CD14-positive monocyte (primary cell): ENCODE measurements at regions not wholly inside any gene's neighbourhood (a gene's known extent, or its start where the extent isn't known, plus 50 kb on each side); places are given as distances from the start of the nearest gene placed in this dataset.

Experiments
- DNase-seq, 3 donors: peaks; one replicate each; pipeline ENCODE4 v3.0.0-alpha.2; 2011 to 2022
- H2AFZ ChIP-seq: 2 replicates; pipeline ENCODE4 v1.6.0; 2012; ENCODE audit warnings: mild to moderate bottlenecking, low read depth, low read length, inconsistent platforms; ENCODE audit not compliant: insufficient read depth, poor library complexity, severe bottlenecking
- H3K27ac ChIP-seq, 2 donors: 1 replicate in 1 of 2; 2 replicates in 1 of 2; pipeline ENCODE4 v1.5.1; 2012 to 2013; ENCODE audit warnings: low read length in 2 of 2, control low read depth in 1 of 2, inconsistent platforms in 1 of 2, low read depth in 1 of 2, mild to moderate bottlenecking in 1 of 2
- H3K27me3 ChIP-seq, 2 donors: one replicate each; pipeline versions ENCODE4 v1.6.0 to v1.6.1; 2011 to 2013; ENCODE audit warnings: low read length in 2 of 2; ENCODE audit not compliant: control insufficient read depth in 2 of 2, insufficient read depth in 2 of 2
- H3K36me3 ChIP-seq, 2 donors: replicated peaks in 1 of 2; 1 replicate in 1 of 2; 2 replicates in 1 of 2; pipeline versions ENCODE4 v1.5.1 to v1.6.1; 2012 to 2013; ENCODE audit warnings: low read length in 2 of 2, control low read depth in 1 of 2, inconsistent platforms in 1 of 2, mild to moderate bottlenecking in 1 of 2; ENCODE audit not compliant: insufficient read depth in 2 of 2, control insufficient read depth in 1 of 2
- H3K4me1 ChIP-seq, 2 donors: 1 replicate in 1 of 2; 2 replicates in 1 of 2; pipeline versions ENCODE4 v1.5.1 to v1.6.1; 2012 to 2013; ENCODE audit warnings: low read length in 2 of 2, control low read depth in 1 of 2, inconsistent platforms in 1 of 2, mild to moderate bottlenecking in 1 of 2, moderate library complexity in 1 of 2; ENCODE audit not compliant: insufficient read depth in 2 of 2, control insufficient read depth in 1 of 2
- H3K4me2 ChIP-seq: replicated peaks from 2 replicates; pipeline ENCODE3; 2012; ENCODE audit warnings: low read length, moderate library complexity, mild to moderate bottlenecking; ENCODE audit not compliant: poor library complexity, severe bottlenecking; ENCODE audit errors: extremely low read depth
- H3K4me3 ChIP-seq, 3 experiments: fragments of 200-600 bp in 1 of 3; sonication (generic) in 1 of 3; replicated peaks in 1 of 3; 1 replicate in 2 of 3; 2 replicates in 1 of 3; pipeline ENCODE4 v1.5.1; 2011 to 2013; ENCODE audit warnings: low read length in 3 of 3, mild to moderate bottlenecking in 3 of 3, control low read depth in 2 of 3, low read depth in 2 of 3, inconsistent platforms in 1 of 3, moderate library complexity in 1 of 3
- H3K79me2 ChIP-seq: 2 replicates; pipeline ENCODE4 v1.6.0; 2012; ENCODE audit warnings: mild to moderate bottlenecking, control low read depth, inconsistent platforms, low read length, moderate library complexity; ENCODE audit not compliant: insufficient read depth
- H3K9ac ChIP-seq: 2 replicates; pipeline ENCODE4 v1.6.0; 2017; ENCODE audit warnings: low read length, mild to moderate bottlenecking; ENCODE audit not compliant: insufficient read depth, poor library complexity, severe bottlenecking
- H3K9me3 ChIP-seq, 2 donors: replicated peaks in 1 of 2; 1 replicate in 1 of 2; 2 replicates in 1 of 2; pipeline versions ENCODE4 v1.5.1 to v1.6.1; 2012 to 2013; ENCODE audit warnings: low read length in 2 of 2, control low read depth in 1 of 2; ENCODE audit not compliant: control insufficient read depth in 1 of 2, insufficient read depth in 1 of 2
- H4K20me1 ChIP-seq: 2 replicates; pipeline ENCODE4 v1.6.0; 2012; ENCODE audit warnings: mild to moderate bottlenecking, low read length, control low read depth, moderate library complexity; ENCODE audit not compliant: insufficient read depth
- H3K27ac Mint-ChIP-seq, 7 donors: one replicate each; pipeline ENCODE4 v1.8.0; 2020; ENCODE audit warnings: mild to moderate bottlenecking in 7 of 7, mixed read lengths in 7 of 7, moderate library complexity in 6 of 7, inconsistent platforms in 2 of 7
- H3K27me3 Mint-ChIP-seq, 3 donors: one replicate each; pipeline ENCODE4 v1.8.0; 2021 to 2022; ENCODE audit warnings: low read depth in 3 of 3, mild to moderate bottlenecking in 3 of 3, mixed read lengths in 3 of 3, moderate library complexity in 3 of 3, inconsistent platforms in 1 of 3
- H3K36me3 Mint-ChIP-seq, 2 donors: one replicate each; pipeline ENCODE4 v1.8.0; 2020; ENCODE audit warnings: mixed read lengths in 2 of 2, inconsistent platforms in 1 of 2, mild to moderate bottlenecking in 1 of 2
- H3K4me1 Mint-ChIP-seq: one replicate; pipeline ENCODE4 v1.8.0; 2020; ENCODE audit warnings: mild to moderate bottlenecking, mixed read lengths
- H3K4me3 Mint-ChIP-seq, 2 donors: one replicate each; pipeline ENCODE4 v1.8.0; 2020; ENCODE audit warnings: mild to moderate bottlenecking in 2 of 2, mixed read lengths in 2 of 2, moderate library complexity in 1 of 2
- H3K9me3 Mint-ChIP-seq, 7 donors: one replicate each; pipeline ENCODE4 v1.8.0; 2020 to 2022; ENCODE audit warnings: mixed read lengths in 7 of 7, mild to moderate bottlenecking in 6 of 7, moderate library complexity in 6 of 7, inconsistent platforms in 2 of 7
- WGBS: methylation state at CpG from one replicate; pipeline ENCODE4 v1.1.5; 2013; ENCODE audit warnings: missing lambda C conversion rate; ENCODE audit not compliant: insufficient coverage; 5-methylcytosine and 5-hydroxymethylcytosine counted together
- intact Hi-C, 2 donors: fragments of 100-400 bp; cut with micrococcal nuclease; formaldehyde crosslinking; loops; one replicate each; pipeline versions ENCODE4 v1.15.0 to v1.15.1; 2023
- TF ChIP-seq, protein P1 (sequence below): fragments of 200-600 bp; IDR thresholded peaks from one replicate; pipeline ENCODE4 v1.8.0; 2022; ENCODE audit warnings: antibody characterized with exemption, mild to moderate bottlenecking

DNA sequence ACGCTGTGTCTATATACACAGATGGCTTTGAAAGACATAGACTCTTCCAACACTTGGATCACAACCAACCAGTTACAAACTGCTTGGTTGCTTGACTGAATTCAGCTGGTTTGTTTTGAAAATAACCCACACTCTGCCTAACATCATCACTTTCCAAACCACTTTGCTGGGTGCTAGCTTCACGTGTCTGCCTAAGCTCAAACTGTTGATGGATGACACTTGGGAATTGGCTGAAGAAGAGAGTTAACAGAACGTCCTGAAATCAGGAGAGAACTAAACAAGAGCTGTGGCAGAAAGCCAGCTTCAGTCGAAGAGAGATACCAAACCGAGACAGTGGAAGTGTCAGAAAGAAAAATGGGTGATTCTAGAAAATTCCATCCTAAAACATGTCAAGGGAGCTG lies 420.8 kb upstream of the AUTS2 start:
- H3K4me1 ChIP-seq: peaks cover 4 to 8% of the 10 kb centered on the region in 2 donors
- no peak overlapping the region for H3K4me3 ChIP-seq
- H3K9me3 ChIP-seq: peaks cover 0 to 9% of the 10 kb centered on the region in 2 donors
- H3K9ac ChIP-seq: no peak overlapping the region
- H3K4me3 Mint-ChIP-seq: no peak overlapping the region
- no peak overlapping the region for H3K4me2 ChIP-seq
- no peak overlapping the region for H3K27ac Mint-ChIP-seq
- H4K20me1 ChIP-seq: no peaks in the 10 kb centered on the region
- H3K4me1 Mint-ChIP-seq: peaks cover 5% of the 10 kb centered on the region
- H3K9me3 Mint-ChIP-seq: peaks cover 0 to 12% (median 2%) of the 10 kb centered on the region in 7 donors
- no peaks in the 10 kb centered on the region for H3K27me3 ChIP-seq
- H2AFZ ChIP-seq: no peak overlapping the region
- intact Hi-C loops: no loop called here
- WGBS: 83% methylated on average over 1 of the region's 5 CpGs
- no peaks in the 10 kb centered on the region for H3K79me2 ChIP-seq
- H3K27ac ChIP-seq: no peak overlapping the region
- no peaks in the 10 kb centered on the region for H3K36me3 Mint-ChIP-seq
- TF ChIP-seq, protein P1, sequence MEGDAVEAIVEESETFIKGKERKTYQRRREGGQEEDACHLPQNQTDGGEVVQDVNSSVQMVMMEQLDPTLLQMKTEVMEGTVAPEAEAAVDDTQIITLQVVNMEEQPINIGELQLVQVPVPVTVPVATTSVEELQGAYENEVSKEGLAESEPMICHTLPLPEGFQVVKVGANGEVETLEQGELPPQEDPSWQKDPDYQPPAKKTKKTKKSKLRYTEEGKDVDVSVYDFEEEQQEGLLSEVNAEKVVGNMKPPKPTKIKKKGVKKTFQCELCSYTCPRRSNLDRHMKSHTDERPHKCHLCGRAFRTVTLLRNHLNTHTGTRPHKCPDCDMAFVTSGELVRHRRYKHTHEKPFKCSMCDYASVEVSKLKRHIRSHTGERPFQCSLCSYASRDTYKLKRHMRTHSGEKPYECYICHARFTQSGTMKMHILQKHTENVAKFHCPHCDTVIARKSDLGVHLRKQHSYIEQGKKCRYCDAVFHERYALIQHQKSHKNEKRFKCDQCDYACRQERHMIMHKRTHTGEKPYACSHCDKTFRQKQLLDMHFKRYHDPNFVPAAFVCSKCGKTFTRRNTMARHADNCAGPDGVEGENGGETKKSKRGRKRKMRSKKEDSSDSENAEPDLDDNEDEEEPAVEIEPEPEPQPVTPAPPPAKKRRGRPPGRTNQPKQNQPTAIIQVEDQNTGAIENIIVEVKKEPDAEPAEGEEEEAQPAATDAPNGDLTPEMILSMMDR: no peak
- H3K36me3 ChIP-seq: no peaks in the 10 kb centered on the region
- no peak for DNase-seq
- H3K27me3 Mint-ChIP-seq: peaks cover 2 to 8% (median 3%) of the 10 kb centered on the region in 3 donors

DNA sequence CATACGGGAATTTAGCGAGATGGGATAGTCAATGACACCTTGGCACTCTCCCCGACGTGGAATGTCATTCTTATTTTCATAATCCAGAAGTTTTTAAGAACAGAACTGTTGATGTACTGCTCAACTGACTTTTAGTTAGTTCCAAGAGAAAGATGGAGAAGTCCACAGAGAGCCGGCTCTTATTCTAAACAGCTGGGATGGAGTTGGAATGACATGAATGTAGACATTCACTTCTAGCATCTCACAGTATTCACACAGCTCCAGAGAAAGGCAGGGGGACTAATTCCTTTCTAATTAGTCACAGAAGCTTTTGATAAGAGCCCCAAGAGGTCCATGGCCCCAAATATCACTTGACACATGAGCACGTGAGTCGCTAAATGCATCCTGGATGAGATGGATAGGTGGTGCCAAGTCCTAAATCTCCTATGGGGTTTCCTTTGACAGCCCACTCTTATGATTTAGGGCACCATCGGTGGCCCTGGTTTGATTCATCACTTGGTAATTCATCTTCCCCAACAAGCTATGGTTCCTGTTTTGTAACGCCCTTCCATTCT lies 420.3 kb upstream of the AUTS2 start:
- peaks cover 10% of the 10 kb centered on the region for H3K4me1 Mint-ChIP-seq
- peaks cover 2 to 8% (median 3%) of the 10 kb centered on the region in 3 donors for H3K27me3 Mint-ChIP-seq
- DNase-seq: no peak
- Histone ChIP-seq H3K9me3 (peaks cover 0 to 9% of the 10 kb centered on the region in 2 donors), H3K4me2 (no peak overlapping the region), H4K20me1 (no peaks in the 10 kb centered on the region), H3K36me3 (no peaks in the 10 kb centered on the region), H3K4me1 (peaks cover 7 to 12% of the 10 kb centered on the region in 2 donors), H3K27ac (no peak overlapping the region), H3K9ac (no peak overlapping the region), H3K27me3 (no peaks in the 10 kb centered on the region), H2AFZ (no peak overlapping the region), H3K79me2 (no peaks in the 10 kb centered on the region), H3K4me3 (no peak overlapping the region)
- intact Hi-C loops: no loop called here
- WGBS: 80% methylated on average over 1 of the region's 9 CpGs
- no peak overlapping the region for H3K27ac Mint-ChIP-seq
- H3K4me3 Mint-ChIP-seq: no peak overlapping the region
- TF ChIP-seq, protein P1: no peak
- H3K9me3 Mint-ChIP-seq: peaks cover 0 to 12% (median 2%) of the 10 kb centered on the region in 7 donors
- no peaks in the 10 kb centered on the region for H3K36me3 Mint-ChIP-seq
